NCI-H2081 treated with DMSO at 0.1 percent for 48 hours (cell line): ENCODE measurements at regions not wholly inside any gene's neighbourhood (a gene's known extent, or its start where the extent isn't known, plus 50 kb on each side); places are given as distances from the start of the nearest gene placed in this dataset.

Experiments used
- DNase-seq: peaks from one replicate; lab custom pipeline; 2025; lab: John Stamatoyannopoulos, UW

DNA sequence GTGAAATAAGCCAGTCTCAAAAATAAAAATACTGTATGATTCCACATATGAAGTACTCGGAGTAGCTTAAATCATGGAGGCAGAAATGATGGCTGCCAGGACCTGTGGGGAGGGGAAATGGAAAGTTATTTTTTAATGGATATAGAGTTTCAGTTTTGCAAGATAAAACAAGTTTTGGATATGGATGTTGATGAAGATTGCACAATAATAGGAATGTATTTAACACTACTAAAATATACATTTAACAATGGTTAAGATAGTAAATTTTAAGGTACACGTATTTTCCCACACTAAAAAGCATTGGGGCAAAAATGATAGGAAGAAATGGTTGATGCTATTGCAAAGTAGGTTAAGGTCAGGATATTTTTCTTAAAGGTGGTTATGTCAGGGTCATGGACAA, 1058.9 kb upstream of the MAP3K7 start:
- no peak for DNase-seq

DNA sequence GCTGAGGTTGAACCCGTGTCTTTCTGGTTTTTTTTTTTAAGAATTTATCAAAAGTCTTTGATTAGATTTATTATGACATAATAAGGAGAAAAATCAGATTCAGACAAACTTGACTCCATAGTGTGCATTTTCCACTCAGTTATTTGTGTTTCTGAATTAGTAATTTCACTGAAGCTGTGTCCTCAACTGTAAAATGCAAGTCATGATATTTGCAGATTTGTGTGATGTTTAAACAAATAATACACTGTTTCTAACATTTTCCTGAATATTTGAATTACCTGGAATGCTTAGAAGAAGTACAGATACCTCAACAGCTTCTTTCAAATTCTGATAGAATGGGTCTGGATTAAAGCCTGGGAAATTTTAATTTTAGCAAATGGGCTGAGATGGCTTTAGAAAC, 1050.3 kb upstream of the MAP3K7 start:
- DNase-seq = no peak

- no peak for DNase-seq
Observed at GRCh38 chr6:91634791-91635190, 1047.9 kb upstream of the MAP3K7 start.

DNA sequence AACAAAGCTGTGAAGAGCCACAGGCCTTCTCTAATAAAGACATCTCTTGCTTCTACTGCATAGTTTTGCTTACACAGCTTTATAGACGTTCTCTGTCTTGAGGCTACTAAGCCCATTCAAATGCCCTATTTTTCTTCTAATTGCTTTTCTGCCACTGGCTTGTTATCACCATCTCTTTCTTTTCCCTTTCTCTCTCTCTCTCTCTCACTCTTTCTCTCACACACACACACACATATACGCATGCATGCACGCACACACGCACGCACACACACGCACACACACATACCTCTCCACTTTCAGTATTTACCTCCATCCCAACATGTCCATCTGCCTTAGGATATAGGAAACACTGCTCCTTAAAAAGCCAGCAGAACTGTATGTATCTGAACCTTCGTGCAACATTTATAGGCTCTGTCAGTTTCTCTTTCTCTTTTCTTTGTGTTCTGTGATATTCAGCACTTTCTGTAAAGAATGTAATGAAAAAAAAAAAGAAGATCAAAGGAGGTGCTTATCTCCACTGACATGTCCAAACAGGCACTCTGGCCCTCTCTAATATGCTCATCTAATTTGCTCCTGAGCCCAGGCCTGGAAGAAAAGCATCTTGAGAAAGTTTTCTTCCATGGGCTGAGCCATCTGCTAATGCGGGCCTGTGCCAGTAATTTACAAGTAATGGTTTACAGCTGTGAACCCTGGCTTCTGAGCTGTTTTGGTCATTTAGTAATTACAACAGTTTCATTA, 1046.7 kb upstream of the MAP3K7 start:
- DNase-seq = no peak

- no peak for DNase-seq
Observed at GRCh38 chr6:91632308-91632707, 1045.4 kb upstream of the MAP3K7 start.

GRCh38 chr6:91631227-91631626, 1044.4 kb upstream of the MAP3K7 start:
- DNase-seq = no peak

GRCh38 chr6:91626911-91627310, 1040.0 kb upstream of the MAP3K7 start:
- no peak for DNase-seq

DNA sequence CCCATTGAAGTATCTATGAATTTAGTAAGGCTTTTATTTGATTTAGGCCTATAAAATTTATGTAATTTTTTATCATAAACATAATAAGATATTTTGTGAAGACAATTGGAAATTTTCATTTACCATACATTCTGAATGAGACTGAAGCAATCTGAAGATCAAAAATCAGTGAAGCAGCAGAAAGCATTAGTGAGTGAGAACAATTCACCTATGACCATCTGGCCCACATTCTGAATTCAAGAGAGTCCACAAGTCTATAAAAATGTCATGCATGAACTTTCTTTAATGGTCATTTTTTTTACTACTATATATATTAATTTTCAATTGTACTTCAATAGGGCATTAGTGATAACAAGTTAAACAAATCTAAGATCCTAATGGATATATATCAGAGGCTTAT, 1026.6 kb upstream of the MAP3K7 start:
- DNase-seq = no peak

DNA sequence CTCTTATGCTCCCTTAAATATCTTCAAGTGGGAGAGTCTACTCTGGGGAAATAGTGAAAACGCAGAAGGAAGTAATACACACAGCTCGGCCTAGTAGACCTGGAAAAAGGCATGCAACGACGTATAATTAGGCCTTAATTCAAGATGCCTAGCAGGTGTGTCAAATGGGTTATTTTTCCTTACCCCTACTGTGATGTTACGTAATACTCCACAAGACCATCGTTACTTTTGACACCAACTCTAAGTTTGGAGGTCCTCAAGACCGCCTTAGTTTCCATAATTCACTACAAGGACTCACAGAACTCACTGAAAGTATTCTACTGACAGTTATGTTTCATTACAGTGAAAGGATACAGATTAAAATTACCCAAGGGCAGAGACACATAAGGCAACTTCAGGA, 1024.3 kb upstream of the MAP3K7 start:
- no peak for DNase-seq

DNA sequence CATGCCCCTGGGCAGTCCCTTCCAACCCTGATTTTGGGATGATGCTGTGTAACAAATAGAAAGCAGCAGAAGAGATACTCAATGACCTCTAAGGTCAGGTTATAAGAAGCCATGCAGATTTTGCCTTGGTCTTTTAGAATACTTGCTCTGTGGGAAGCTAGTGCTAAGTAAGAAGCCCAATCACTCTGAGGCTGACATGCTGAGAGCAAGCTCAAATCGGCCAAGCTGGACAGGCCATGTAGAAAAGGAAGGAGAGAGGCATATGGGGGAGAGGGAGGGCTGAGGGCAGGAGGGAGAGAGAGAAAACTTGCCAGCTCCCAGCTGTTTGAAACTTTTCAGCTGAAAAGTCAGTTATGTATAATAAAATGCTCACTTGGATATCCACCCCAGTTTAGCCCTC, 1021.6 kb upstream of the MAP3K7 start:
- DNase-seq = no peak

- no peak for DNase-seq
Observed at GRCh38 chr6:91606148-91606901, 1019.5 kb upstream of the MAP3K7 start.

- DNase-seq = no peak
Observed at GRCh38 chr6:91600561-91600960, 1013.7 kb upstream of the MAP3K7 start.

- DNase-seq = no peak
Observed at GRCh38 chr6:91590191-91590590, 1003.3 kb upstream of the MAP3K7 start.

DNA sequence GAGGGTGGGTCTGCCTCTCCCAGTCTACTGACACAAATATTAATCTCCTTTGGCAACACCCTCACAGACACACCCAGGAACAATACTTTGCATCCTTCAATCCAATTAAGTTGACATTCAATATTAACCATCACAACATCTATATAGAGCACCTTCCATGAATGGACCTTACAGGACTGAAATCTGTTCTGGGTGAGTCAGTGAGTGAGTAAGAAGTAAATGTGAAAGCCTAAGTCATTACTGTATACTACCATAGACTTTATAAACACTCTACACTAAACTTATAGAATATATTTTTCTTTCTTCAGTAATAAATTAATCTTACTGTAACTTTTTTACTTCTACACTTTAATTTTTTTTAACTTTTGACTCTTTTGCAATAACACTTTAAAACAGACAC, 993.8 kb upstream of the MAP3K7 start:
- no peak for DNase-seq

DNA sequence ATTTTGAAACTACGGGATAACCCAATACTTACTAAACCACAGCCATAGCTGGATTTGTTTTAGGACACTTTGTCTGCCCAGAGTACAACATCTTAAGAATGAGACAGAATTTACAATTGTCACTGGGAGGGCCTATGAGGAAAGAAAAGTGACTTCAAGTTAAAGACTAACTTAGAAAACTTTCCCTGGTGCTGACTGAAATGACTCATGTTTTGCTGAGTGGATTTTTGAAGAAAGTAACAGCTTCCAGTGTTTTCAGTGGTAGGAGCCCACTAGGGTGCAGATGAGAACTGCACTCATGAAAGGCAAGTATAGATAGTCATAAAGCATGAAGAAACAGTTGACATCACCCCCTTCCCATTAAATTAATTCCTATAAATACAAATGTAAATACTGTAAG, 988.2 kb upstream of the MAP3K7 start:
- no peak for DNase-seq

DNA sequence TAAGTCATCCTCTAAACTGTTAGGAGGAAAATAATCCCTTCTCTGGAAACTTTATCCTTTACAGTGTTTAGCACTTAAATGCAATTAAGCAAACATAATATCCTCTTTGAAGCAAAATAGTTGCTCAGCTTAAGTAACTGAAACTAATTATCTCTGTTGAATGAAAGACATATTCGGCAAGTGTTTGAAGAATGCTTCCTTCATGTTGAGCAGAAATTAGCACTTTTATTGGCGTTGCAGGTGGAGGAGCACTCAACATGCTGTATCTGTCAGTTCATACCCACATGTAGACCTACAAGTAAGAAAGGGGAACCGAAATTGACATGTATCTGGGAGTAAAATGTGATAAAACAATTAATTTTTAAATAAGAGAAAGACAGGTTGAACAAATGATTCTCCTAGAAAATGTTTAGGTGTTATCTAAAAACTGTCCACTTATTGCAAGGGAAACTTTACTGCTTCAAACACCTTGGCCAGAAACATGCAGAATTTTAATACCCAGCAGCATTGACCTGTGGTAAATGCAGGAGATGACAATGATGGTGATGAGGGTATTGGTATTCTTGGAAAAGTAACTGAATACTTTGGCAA, 987.0 kb upstream of the MAP3K7 start:
- no peak for DNase-seq

DNA sequence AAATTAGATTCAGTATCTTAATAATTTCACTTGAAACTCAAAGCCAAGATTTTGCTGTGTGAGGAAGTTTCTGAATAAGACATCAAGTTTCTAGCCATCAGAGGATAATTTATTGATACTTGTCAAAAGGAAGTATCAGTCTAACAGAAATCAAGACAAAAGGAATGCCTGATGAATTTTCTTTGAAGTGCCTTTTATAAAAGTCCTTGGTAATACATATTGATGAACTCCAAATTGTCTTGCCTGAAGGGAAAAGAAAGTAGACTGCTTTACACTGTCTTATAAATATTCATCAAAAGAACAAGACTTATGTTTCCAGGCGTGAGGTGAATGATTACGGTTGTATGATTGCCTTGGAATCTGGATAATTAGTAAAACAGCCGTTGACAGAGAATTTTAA, 986.0 kb upstream of the MAP3K7 start:
- DNase-seq = no peak

DNA sequence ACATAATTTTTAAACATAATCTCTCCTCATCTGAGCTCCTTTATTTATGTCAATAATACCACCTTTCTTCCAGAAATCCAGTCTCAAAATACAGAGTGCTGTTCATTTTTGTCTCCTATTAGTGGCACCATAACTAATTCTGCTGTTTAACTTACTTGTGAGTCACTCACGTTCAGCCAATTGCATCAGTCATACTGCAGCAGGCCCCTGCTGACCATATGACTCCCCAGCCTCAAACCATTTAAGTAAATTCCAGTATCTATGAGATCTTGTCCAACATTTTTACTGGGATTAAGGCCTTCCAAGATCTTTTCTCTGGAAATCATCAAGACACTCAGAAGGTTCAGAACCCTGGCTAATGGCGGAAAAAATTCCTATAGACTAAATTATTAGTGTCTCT, 982.2 kb upstream of the MAP3K7 start:
- no peak for DNase-seq

- DNase-seq = no peak
Observed at GRCh38 chr6:91566467-91566866, 979.6 kb upstream of the MAP3K7 start.

DNA sequence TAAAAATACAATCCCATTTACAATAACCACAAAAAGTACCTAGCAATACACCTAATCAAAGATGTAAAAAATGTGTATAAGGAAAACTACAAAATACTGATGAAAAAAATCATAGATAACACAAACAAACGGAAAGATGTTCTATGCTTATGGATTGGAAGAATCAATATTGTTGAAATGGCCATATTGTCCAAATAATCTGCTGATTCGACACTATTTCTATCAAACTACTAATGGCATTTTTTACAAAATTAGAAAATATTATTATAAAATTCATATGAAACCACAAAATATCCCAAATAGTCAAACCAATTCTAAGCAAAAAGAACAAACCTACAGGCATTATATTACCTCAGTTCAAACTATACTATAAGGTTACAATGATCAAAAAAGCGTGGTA, 978.3 kb upstream of the MAP3K7 start:
- DNase-seq = no peak

DNA sequence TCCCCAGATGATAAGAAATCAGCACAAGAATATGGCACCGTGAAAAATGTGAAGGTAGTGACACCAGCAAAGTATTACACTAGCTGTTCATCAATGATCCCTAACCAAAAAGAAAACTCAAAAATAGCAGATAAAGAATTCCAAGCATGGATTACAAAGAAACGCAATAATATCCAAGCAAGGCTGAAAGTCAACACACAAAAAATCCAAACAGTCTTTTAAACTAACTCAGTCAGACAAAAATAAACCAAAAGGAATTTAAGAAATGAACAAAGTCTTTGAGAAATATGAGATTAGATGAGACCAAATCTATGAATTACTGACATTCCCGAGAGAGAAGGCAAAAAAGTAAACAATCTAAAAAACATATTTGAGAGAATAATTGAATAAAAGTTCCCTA, 976.1 kb upstream of the MAP3K7 start:
- no peak for DNase-seq

- no peak for DNase-seq
Observed at GRCh38 chr6:91560409-91560808, 973.5 kb upstream of the MAP3K7 start.

- no peak for DNase-seq
Observed at GRCh38 chr6:91540902-91541301, 954.0 kb upstream of the MAP3K7 start.
